GM23338 (cell line): ENCODE measurements at regions not wholly inside any gene's neighbourhood (a gene's known extent, or its start where the extent isn't known, plus 50 kb on each side); places are given as distances from the start of the nearest gene placed in this dataset.
"Not testable (repeated sequence)": the region's sequence is repeated elsewhere in the genome, so short reads cannot be mapped to it uniquely, and the experiment has no call there.

Source experiments
- CREB1 ChIP-seq: fragments of 250-450 bp; sonication (Bioruptor Pico); IDR thresholded peaks from 2 replicates; pipeline ENCODE4 v1.5.0; 2020; ENCODE audit warnings: low read depth, mild to moderate bottlenecking, moderate library complexity
- CTCF ChIP-seq, 2 experiments: fragments of 200-600 bp in 1 of 2; sonication (generic) in 1 of 2; conservative IDR thresholded peaks; 2 replicates each; pipeline versions ENCODE4 v1.5.1 to v1.6.1; 2016 to 2017; ENCODE audit warnings: antibody characterized with exemption in 2 of 2, low read depth in 2 of 2, mild to moderate bottlenecking in 2 of 2, moderate library complexity in 1 of 2
- ETS1 ChIP-seq: IDR thresholded peaks from 2 replicates; pipeline ENCODE4 v1.6.1; 2016; ENCODE audit warnings: antibody characterized with exemption
- EZH2 ChIP-seq: fragments of 200-600 bp; sonication (generic); IDR thresholded peaks from one replicate; pipeline ENCODE4 v1.8.0; 2017; ENCODE audit warnings: antibody characterized with exemption, mild to moderate bottlenecking, low read depth; ENCODE audit not compliant: unreplicated experiment
- EZH2phosphoT487 ChIP-seq: fragments of 200-600 bp; sonication (generic); IDR thresholded peaks from one replicate; pipeline ENCODE4 v1.8.1; 2018; ENCODE audit warnings: antibody characterized with exemption; ENCODE audit not compliant: unreplicated experiment
- JUNB ChIP-seq: IDR thresholded peaks from one replicate; pipeline ENCODE4 v1.6.1; 2016; ENCODE audit warnings: antibody characterized with exemption; ENCODE audit not compliant: unreplicated experiment
- NANOG ChIP-seq: IDR thresholded peaks from 2 replicates; pipeline ENCODE4 v1.6.1; 2016; ENCODE audit warnings: antibody characterized with exemption, borderline replicate concordance
- POLR2AphosphoS5 ChIP-seq: IDR thresholded peaks from 2 replicates; pipeline ENCODE4 v1.6.1; 2016; ENCODE audit warnings: antibody characterized with exemption, low read depth
- REST ChIP-seq: IDR thresholded peaks from one replicate; pipeline ENCODE4 v1.6.1; 2018; ENCODE audit warnings: antibody characterized with exemption; ENCODE audit not compliant: unreplicated experiment
- ZNF114 ChIP-seq: fragments of 250-450 bp; sonication (Bioruptor Pico); IDR thresholded peaks from 2 replicates; pipeline ENCODE4 v1.5.0; 2020; ENCODE audit warnings: mild to moderate bottlenecking, moderate library complexity
- ZNF331 ChIP-seq: fragments of 250-450 bp; sonication (Bioruptor Pico); IDR thresholded peaks from 2 replicates; pipeline ENCODE4 v1.5.0; 2020; ENCODE audit warnings: low read depth, mild to moderate bottlenecking, moderate library complexity

GRCh38 chr16:29061467-29061921 lies 76.6 kb downstream of the LAT start:
- not testable (repeated sequence) for TF ChIP-seq REST; CTCF (conservative IDR thresholded peaks at IDR 0.05; ENCODE audit: low read depth in 2 of 2); EZH2phosphoT487; EZH2; POLR2AphosphoS5; ETS1; NANOG; JUNB; CREB1; ZNF114; ZNF331 (CRISPR knock-in tag)
